K562 (cell line): ENCODE measurements at regions not wholly inside any gene's neighbourhood (a gene's known extent, or its start where the extent isn't known, plus 50 kb on each side); places are given as distances from the start of the nearest gene placed in this dataset.
A peak's percentile ranks its signal among the peaks of the same experiment; 100 is the strongest.

ENCODE experiments used
- CBFA2T3 ChIP-seq: fragments of 450-650 bp; IDR thresholded peaks from 2 replicates; pipeline ENCODE4 v1.6.1; 2017
- CXXC5 ChIP-seq: fragments of 250-450 bp; sonication (Bioruptor Pico); IDR thresholded peaks from 2 replicates; pipeline ENCODE4 v1.8.0; 2022; ENCODE audit warnings: inconsistent platforms, mild to moderate bottlenecking, moderate library complexity
- ETV6 ChIP-seq, 3 experiments: fragments of 150-350 bp in 1 of 3; sonication (generic) in 1 of 3; formaldehyde crosslinking in 1 of 3; IDR thresholded peaks; 2 replicates each; pipeline versions ENCODE4 v1.6.1 to v1.8.0; 2014 to 2022; ENCODE audit warnings: borderline replicate concordance in 2 of 3, low read depth in 2 of 3, antibody characterized with exemption in 1 of 3, low read length in 1 of 3, mild to moderate bottlenecking in 1 of 3, missing genetic modification reagents in 1 of 3
- HMGN3 ChIP-seq: IDR thresholded peaks from 2 replicates; pipeline ENCODE4 v1.6.1; 2011; ENCODE audit warnings: borderline replicate concordance, low read depth, mild to moderate bottlenecking, mixed read lengths, low read length; ENCODE audit not compliant: insufficient read length; ENCODE audit errors: extremely low read depth
- KAT7 ChIP-seq: sonication (generic); formaldehyde crosslinking; IDR thresholded peaks from 2 replicates; pipeline ENCODE4 v1.8.0; 2022; ENCODE audit warnings: missing genetic modification reagents, mild to moderate bottlenecking, borderline replicate concordance
- MCM3 ChIP-seq: fragments of 450-650 bp; IDR thresholded peaks from 2 replicates; pipeline ENCODE4 v1.6.1; 2016
- NFIX ChIP-seq: fragments of 250-450 bp; sonication (Bioruptor Pico); IDR thresholded peaks from 2 replicates; pipeline ENCODE4 v1.4.0; 2020; ENCODE audit warnings: low read depth, mild to moderate bottlenecking, moderate library complexity
- SAFB2 ChIP-seq: fragments of 200-400 bp; formaldehyde crosslinking; IDR thresholded peaks from 2 replicates; pipeline ENCODE4 v1.6.1; 2018; ENCODE audit warnings: borderline replicate concordance, low read length, low read depth, moderate library complexity; ENCODE audit not compliant: severe bottlenecking
- STAT5B ChIP-seq: fragments of 250-450 bp; sonication (Bioruptor Pico); IDR thresholded peaks from 2 replicates; pipeline ENCODE4 v1.8.0; 2021; ENCODE audit warnings: mild to moderate bottlenecking, inconsistent platforms
- TAF7 ChIP-seq: fragments of 450-650 bp; IDR thresholded peaks from 2 replicates; pipeline ENCODE4 v1.6.1; 2016; ENCODE audit warnings: missing genetic modification characterization, missing compliant biosample characterization
- ZBTB17 ChIP-seq: fragments of 450-650 bp; formaldehyde crosslinking; IDR thresholded peaks from 2 replicates; pipeline ENCODE4 v1.4.0; 2020; ENCODE audit warnings: mild to moderate bottlenecking
- ZBTB49 ChIP-seq: sonication (generic); formaldehyde crosslinking; IDR thresholded peaks from 2 replicates; pipeline ENCODE4 v1.8.0; 2022; ENCODE audit warnings: missing genetic modification reagents, mild to moderate bottlenecking, borderline replicate concordance
- ZNF551 ChIP-seq: fragments of 250-450 bp; sonication (Bioruptor Pico); IDR thresholded peaks from 2 replicates; pipeline ENCODE4 v1.5.0; 2021; ENCODE audit warnings: mild to moderate bottlenecking, moderate library complexity
- ZNF584 ChIP-seq: fragments of 200-800 bp; sonication (Bioruptor generic); IDR thresholded peaks from 2 replicates; pipeline ENCODE4 v1.6.1; 2016; ENCODE audit warnings: low read depth, mild to moderate bottlenecking, missing genetic modification characterization, missing compliant biosample characterization
- ZNF76 ChIP-seq: fragments of 250-450 bp; sonication (Bioruptor Pico); IDR thresholded peaks from 2 replicates; pipeline ENCODE4 v1.4.0; 2020; ENCODE audit warnings: mild to moderate bottlenecking, moderate library complexity, borderline replicate concordance
- ZSCAN29 ChIP-seq: fragments of 450-650 bp; IDR thresholded peaks from 2 replicates; pipeline ENCODE4 v1.6.1; 2017
- TF ChIP-seq, protein P1 (sequence below), 2 experiments: fragments of 150-350 bp in 1 of 2; IDR thresholded peaks; 2 replicates each; pipeline ENCODE4 v1.6.1; 2012 to 2016; ENCODE audit warnings: low read depth in 2 of 2, low read length in 2 of 2, mild to moderate bottlenecking in 1 of 2, moderate library complexity in 1 of 2
- TF ChIP-seq, protein P2 (sequence below): fragments of 450-650 bp; conservative IDR thresholded peaks from 2 replicates; pipeline ENCODE4 v1.6.1; 2016; ENCODE audit warnings: missing genetic modification characterization, low read depth, mild to moderate bottlenecking, control low read depth, missing compliant biosample characterization

- no peak for TF ChIP-seq ZBTB49 (CRISPR knock-in tag)
- TF ChIP-seq ZSCAN29 = no peak
- TF ChIP-seq ZNF584 (CRISPR knock-in tag) = no peak
- TF ChIP-seq, protein P1, sequence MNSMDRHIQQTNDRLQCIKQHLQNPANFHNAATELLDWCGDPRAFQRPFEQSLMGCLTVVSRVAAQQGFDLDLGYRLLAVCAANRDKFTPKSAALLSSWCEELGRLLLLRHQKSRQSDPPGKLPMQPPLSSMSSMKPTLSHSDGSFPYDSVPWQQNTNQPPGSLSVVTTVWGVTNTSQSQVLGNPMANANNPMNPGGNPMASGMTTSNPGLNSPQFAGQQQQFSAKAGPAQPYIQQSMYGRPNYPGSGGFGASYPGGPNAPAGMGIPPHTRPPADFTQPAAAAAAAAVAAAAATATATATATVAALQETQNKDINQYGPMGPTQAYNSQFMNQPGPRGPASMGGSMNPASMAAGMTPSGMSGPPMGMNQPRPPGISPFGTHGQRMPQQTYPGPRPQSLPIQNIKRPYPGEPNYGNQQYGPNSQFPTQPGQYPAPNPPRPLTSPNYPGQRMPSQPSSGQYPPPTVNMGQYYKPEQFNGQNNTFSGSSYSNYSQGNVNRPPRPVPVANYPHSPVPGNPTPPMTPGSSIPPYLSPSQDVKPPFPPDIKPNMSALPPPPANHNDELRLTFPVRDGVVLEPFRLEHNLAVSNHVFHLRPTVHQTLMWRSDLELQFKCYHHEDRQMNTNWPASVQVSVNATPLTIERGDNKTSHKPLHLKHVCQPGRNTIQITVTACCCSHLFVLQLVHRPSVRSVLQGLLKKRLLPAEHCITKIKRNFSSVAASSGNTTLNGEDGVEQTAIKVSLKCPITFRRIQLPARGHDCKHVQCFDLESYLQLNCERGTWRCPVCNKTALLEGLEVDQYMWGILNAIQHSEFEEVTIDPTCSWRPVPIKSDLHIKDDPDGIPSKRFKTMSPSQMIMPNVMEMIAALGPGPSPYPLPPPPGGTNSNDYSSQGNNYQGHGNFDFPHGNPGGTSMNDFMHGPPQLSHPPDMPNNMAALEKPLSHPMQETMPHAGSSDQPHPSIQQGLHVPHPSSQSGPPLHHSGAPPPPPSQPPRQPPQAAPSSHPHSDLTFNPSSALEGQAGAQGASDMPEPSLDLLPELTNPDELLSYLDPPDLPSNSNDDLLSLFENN (IDR thresholded peaks at IDR 0.05; ENCODE audit: low read depth in 2 of 2, low read length in 2 of 2) = 0 out of 4 replicates have a peak, but pooled peaks of 1 of the 2 experiments have one; percentile 43
- no peak for TF ChIP-seq NFIX (CRISPR knock-in tag)
- TF ChIP-seq KAT7 (CRISPR knock-in tag) = no peak
- TF ChIP-seq ZNF76 = no peak
- peak; percentile 80 for TF ChIP-seq CBFA2T3
- TF ChIP-seq ZBTB17 (CRISPR knock-in tag) = no peak
- no peak for TF ChIP-seq STAT5B (CRISPR knock-in tag)
- no peak for TF ChIP-seq MCM3
- TF ChIP-seq HMGN3 = no peak
- no peak for TF ChIP-seq CXXC5 (CRISPR knock-in tag)
- TF ChIP-seq TAF7 (tag) = no peak
- no peak for TF ChIP-seq SAFB2
- TF ChIP-seq ETV6 (IDR thresholded peaks at IDR 0.05; ENCODE audit: borderline replicate concordance in 1 of 2, low read depth in 2 of 2, low read length in 1 of 2) = no peak
- no peak for TF ChIP-seq ETV6 (CRISPR knock-in tag; IDR thresholded peaks at IDR 0.05; ENCODE audit: borderline replicate concordance)
- TF ChIP-seq ZNF551 (CRISPR knock-in tag) = no peak
- TF ChIP-seq, protein P2, sequence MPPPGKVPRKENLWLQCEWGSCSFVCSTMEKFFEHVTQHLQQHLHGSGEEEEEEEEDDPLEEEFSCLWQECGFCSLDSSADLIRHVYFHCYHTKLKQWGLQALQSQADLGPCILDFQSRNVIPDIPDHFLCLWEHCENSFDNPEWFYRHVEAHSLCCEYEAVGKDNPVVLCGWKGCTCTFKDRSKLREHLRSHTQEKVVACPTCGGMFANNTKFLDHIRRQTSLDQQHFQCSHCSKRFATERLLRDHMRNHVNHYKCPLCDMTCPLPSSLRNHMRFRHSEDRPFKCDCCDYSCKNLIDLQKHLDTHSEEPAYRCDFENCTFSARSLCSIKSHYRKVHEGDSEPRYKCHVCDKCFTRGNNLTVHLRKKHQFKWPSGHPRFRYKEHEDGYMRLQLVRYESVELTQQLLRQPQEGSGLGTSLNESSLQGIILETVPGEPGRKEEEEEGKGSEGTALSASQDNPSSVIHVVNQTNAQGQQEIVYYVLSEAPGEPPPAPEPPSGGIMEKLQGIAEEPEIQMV = no peak
Measured at GRCh38 chr13:50244713-50245574, 229.7 kb downstream of the KCNRG start (continued).
